HEK293 (cell line): ENCODE measurements at regions not wholly inside any gene's neighbourhood (a gene's known extent, or its start where the extent isn't known, plus 50 kb on each side); places are given as distances from the start of the nearest gene placed in this dataset.

Source experiments
- CTCF ChIA-PET: fragments of 350-600 bp; formaldehyde crosslinking; extraction: SDS; loops from one replicate; lab custom pipeline; 2021; ENCODE audit warnings: antibody characterized with exemption; lab: Yijun Ruan, JAX
- POLR2A ChIA-PET: fragments of 300-600 bp; formaldehyde crosslinking; extraction: SDS; loops from one replicate; lab custom pipeline; 2020; ENCODE audit warnings: antibody characterized with exemption, inconsistent platforms; lab: Yijun Ruan, JAX
- H3K27ac ChIP-seq: fragments of 200-500 bp; sonication (Bioruptor generic); 2 replicates; pipeline ENCODE4 v1.5.1; 2014; ENCODE audit warnings: low read depth, low read length, control low read depth, inconsistent platforms; ENCODE audit errors: extremely low read depth
- H3K36me3 ChIP-seq, 2 experiments: fragments of 200-500 bp in 1 of 2; sonication (Bioruptor generic) in 1 of 2; 1 replicate in 1 of 2; 2 replicates in 1 of 2; pipeline ENCODE4 v1.5.1; 2014 to 2017; ENCODE audit warnings: inconsistent platforms in 2 of 2, low read length in 2 of 2; ENCODE audit not compliant: control insufficient read depth in 2 of 2, insufficient read depth in 1 of 2
- H3K4me1 ChIP-seq: fragments of 200-500 bp; sonication (Bioruptor generic); 2 replicates; pipeline ENCODE4 v1.5.1; 2014; ENCODE audit warnings: mild to moderate bottlenecking, low read length, inconsistent platforms; ENCODE audit not compliant: control insufficient read depth, insufficient read depth
- H3K4me3 ChIP-seq: 2 replicates; pipeline ENCODE4 v1.5.1; 2011; ENCODE audit warnings: low read depth, mild to moderate bottlenecking, control low read depth, low read length, moderate library complexity
- H3K9me3 ChIP-seq: fragments of 200-500 bp; sonication (Bioruptor generic); 2 replicates; pipeline ENCODE4 v1.5.1; 2014; ENCODE audit warnings: low read depth, low read length, inconsistent platforms; ENCODE audit not compliant: control insufficient read depth, insufficient read depth
- GLI4 ChIP-seq: fragments of 450-650 bp; formaldehyde crosslinking; IDR thresholded peaks from 2 replicates; pipeline ENCODE4 v1.5.1; 2016; ENCODE audit warnings: missing biosample characterization, missing genetic modification characterization
- GLIS1 ChIP-seq: fragments of 450-650 bp; formaldehyde crosslinking; IDR thresholded peaks from 2 replicates; pipeline ENCODE4 v1.5.1; 2016; ENCODE audit warnings: missing biosample characterization, missing genetic modification characterization
- SP2 ChIP-seq: fragments of 450-650 bp; formaldehyde crosslinking; IDR thresholded peaks from 2 replicates; pipeline ENCODE4 v1.5.1; 2016; ENCODE audit warnings: missing biosample characterization, missing genetic modification characterization
- ZNF341 ChIP-seq: fragments of 450-650 bp; formaldehyde crosslinking; IDR thresholded peaks from 2 replicates; pipeline ENCODE4; 2016; ENCODE audit warnings: low read depth, missing biosample characterization, missing genetic modification characterization
- ZNF585B ChIP-seq: fragments of 450-650 bp; formaldehyde crosslinking; IDR thresholded peaks from 2 replicates; pipeline ENCODE4 v1.5.1; 2016; ENCODE audit warnings: missing biosample characterization, missing genetic modification characterization
- ZNF785 ChIP-seq: fragments of 450-650 bp; formaldehyde crosslinking; IDR thresholded peaks from 2 replicates; pipeline ENCODE4 v1.5.1; 2016; ENCODE audit warnings: missing biosample characterization, missing genetic modification characterization
- ZNF791 ChIP-seq: fragments of 450-650 bp; formaldehyde crosslinking; IDR thresholded peaks from 2 replicates; pipeline ENCODE4 v1.5.1; 2016; ENCODE audit warnings: missing biosample characterization, missing genetic modification characterization
- ZSCAN16 ChIP-seq: fragments of 450-650 bp; formaldehyde crosslinking; IDR thresholded peaks from 2 replicates; pipeline ENCODE4 v1.5.1; 2016; ENCODE audit warnings: missing biosample characterization, missing genetic modification characterization
- ZSCAN23 ChIP-seq: fragments of 450-650 bp; formaldehyde crosslinking; IDR thresholded peaks from 2 replicates; pipeline ENCODE4 v1.5.1; 2016; ENCODE audit warnings: missing biosample characterization, missing genetic modification characterization
- TF ChIP-seq, protein P1 (sequence below): fragments of 450-650 bp; formaldehyde crosslinking; IDR thresholded peaks from 2 replicates; pipeline ENCODE4 v1.5.1; 2016; ENCODE audit warnings: missing biosample characterization, missing genetic modification characterization
- TF ChIP-seq, protein P2 (sequence below): fragments of 450-650 bp; formaldehyde crosslinking; IDR thresholded peaks from 2 replicates; pipeline ENCODE4 v1.5.1; 2016; ENCODE audit warnings: missing biosample characterization, missing genetic modification characterization
- TF ChIP-seq, protein P3 (sequence below): fragments of 450-650 bp; formaldehyde crosslinking; IDR thresholded peaks from 2 replicates; pipeline ENCODE4 v1.5.1; 2016; ENCODE audit warnings: missing biosample characterization, missing genetic modification characterization
- TF ChIP-seq, protein P4 (sequence below): fragments of 450-650 bp; formaldehyde crosslinking; IDR thresholded peaks from 2 replicates; pipeline ENCODE4 v1.5.1; 2017; ENCODE audit warnings: missing biosample characterization, missing genetic modification characterization
- TF ChIP-seq, protein P5 (sequence below): fragments of 450-650 bp; formaldehyde crosslinking; IDR thresholded peaks from 2 replicates; pipeline ENCODE4 v1.5.1; 2016; ENCODE audit warnings: missing biosample characterization, missing genetic modification characterization
- TF ChIP-seq, protein P6 (sequence below): fragments of 450-650 bp; formaldehyde crosslinking; IDR thresholded peaks from 2 replicates; pipeline ENCODE4 v1.5.0; 2017; ENCODE audit warnings: missing biosample characterization, missing genetic modification characterization, borderline replicate concordance
- TF ChIP-seq, protein P7 (sequence below): fragments of 450-650 bp; formaldehyde crosslinking; IDR thresholded peaks from 2 replicates; pipeline ENCODE4 v1.5.1; 2016; ENCODE audit warnings: missing biosample characterization, missing genetic modification characterization, low read depth

DNA sequence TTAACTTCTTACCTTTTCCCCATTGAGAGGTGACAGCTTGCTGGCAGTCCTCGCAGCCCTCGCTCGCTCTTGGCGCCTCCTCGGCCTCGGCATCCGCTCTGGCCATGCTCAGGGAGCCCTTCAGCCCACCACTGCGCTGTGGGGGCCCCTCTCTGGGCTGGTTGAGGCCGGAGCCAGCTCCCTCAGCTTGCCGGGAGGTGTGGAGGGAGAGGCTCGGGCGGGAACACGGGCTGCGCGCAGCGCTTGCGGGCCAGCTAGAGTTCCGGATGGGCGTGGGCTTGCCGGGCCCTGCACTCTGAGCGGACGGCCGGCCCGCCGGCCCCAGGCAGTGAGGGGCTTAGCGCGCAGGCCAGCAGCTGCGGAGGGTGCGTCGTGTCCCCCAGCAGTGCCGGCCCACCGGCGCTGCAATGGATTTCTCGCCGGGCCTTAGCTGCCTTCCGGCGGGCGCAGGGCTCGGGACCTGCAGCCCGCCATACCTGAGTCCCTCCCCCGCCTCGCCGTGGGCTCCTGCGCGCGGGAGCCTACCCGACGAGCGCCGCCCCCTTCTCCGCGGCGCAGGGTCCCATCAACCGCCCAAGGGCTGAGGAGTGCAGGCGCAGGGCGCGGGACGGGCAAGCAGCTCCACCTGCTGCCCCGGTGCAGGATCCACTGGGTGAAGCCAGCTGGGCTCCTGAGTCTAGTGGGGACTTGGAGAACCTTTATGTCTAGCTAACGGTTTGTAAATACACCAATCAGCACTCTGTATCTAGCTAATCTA is 335.0 kb downstream of the CBLN2 start (continued):
- no peak for TF ChIP-seq GLI4 (tag by site-specific recombination)
- TF ChIP-seq, all 188 proteins: peak for 0

DNA sequence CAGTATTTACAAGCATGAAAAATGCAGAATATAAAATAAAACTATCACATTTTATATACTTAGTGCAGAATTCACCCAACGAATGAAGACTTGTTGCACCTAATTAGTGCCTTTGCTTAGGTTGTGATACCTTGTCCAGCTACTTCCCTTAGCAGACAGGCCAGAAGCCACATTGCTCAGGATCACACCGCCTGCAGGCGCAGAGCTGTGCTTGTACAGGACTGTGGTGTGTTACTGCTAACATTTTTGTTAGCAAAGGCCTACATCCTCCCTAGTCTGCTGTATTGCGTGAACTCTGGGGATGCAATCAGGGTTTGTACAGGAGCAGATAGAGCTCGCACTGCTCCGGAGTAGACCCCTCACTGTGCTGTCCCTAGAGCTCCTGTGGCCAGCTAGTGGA is 336.9 kb downstream of the CBLN2 start:
- ChIA-PET CTCF (interaction anchor here (0.5 kb wide), 1 partner anchor 326 kb away, joined by 3 read pairs; no protein-coding TSS in a partner anchor), POLR2A (no interaction called here)

More for the DNA sequence above, 336.9 kb downstream of the CBLN2 start:
- Histone ChIP-seq H3K36me3 (no peaks in the 10 kb centered on the region), H3K9me3 (no peaks in the 10 kb centered on the region), H3K4me1 (no peaks in the 10 kb centered on the region), H3K4me3 (no peak overlapping the region), H3K27ac (no peak overlapping the region)
- TF ChIP-seq ZSCAN23 (no peak), ZNF791 (no peak), GLIS1 (tag by site-specific recombination) (no peak), SP2 (tag by site-specific recombination) (no peak), ZNF585B (no peak), ZNF785 (tag by site-specific recombination) (no peak), ZSCAN16 (no peak), ZNF341 (tag by site-specific recombination) (no peak)
- TF ChIP-seq, protein P1, sequence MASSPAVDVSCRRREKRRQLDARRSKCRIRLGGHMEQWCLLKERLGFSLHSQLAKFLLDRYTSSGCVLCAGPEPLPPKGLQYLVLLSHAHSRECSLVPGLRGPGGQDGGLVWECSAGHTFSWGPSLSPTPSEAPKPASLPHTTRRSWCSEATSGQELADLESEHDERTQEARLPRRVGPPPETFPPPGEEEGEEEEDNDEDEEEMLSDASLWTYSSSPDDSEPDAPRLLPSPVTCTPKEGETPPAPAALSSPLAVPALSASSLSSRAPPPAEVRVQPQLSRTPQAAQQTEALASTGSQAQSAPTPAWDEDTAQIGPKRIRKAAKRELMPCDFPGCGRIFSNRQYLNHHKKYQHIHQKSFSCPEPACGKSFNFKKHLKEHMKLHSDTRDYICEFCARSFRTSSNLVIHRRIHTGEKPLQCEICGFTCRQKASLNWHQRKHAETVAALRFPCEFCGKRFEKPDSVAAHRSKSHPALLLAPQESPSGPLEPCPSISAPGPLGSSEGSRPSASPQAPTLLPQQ (tag by site-specific recombination): no peak
- TF ChIP-seq, protein P2, sequence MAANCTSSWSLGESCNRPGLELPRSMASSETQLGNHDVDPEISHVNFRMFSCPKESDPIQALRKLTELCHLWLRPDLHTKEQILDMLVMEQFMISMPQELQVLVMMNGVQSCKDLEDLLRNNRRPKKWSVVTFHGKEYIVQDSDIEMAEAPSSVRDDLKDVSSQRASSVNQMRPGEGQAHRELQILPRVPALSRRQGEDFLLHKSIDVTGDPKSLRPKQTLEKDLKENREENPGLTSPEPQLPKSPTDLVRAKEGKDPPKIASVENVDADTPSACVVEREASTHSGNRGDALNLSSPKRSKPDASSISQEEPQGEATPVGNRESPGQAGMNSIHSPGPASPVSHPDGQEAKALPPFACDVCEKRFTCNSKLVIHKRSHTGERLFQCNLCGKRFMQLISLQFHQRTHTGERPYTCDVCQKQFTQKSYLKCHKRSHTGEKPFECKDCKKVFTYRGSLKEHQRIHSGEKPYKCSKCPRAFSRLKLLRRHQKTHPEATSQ (tag by site-specific recombination): no peak
- TF ChIP-seq, protein P3, sequence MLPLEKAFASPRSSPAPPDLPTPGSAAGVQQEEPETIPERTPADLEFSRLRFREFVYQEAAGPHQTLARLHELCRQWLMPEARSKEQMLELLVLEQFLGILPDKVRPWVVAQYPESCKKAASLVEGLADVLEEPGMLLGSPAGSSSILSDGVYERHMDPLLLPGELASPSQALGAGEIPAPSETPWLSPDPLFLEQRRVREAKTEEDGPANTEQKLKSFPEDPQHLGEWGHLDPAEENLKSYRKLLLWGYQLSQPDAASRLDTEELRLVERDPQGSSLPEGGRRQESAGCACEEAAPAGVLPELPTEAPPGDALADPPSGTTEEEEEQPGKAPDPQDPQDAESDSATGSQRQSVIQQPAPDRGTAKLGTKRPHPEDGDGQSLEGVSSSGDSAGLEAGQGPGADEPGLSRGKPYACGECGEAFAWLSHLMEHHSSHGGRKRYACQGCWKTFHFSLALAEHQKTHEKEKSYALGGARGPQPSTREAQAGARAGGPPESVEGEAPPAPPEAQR (tag by site-specific recombination): no peak
- TF ChIP-seq, protein P4, sequence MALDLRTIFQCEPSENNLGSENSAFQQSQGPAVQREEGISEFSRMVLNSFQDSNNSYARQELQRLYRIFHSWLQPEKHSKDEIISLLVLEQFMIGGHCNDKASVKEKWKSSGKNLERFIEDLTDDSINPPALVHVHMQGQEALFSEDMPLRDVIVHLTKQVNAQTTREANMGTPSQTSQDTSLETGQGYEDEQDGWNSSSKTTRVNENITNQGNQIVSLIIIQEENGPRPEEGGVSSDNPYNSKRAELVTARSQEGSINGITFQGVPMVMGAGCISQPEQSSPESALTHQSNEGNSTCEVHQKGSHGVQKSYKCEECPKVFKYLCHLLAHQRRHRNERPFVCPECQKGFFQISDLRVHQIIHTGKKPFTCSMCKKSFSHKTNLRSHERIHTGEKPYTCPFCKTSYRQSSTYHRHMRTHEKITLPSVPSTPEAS: no peak
- TF ChIP-seq, protein P5, sequence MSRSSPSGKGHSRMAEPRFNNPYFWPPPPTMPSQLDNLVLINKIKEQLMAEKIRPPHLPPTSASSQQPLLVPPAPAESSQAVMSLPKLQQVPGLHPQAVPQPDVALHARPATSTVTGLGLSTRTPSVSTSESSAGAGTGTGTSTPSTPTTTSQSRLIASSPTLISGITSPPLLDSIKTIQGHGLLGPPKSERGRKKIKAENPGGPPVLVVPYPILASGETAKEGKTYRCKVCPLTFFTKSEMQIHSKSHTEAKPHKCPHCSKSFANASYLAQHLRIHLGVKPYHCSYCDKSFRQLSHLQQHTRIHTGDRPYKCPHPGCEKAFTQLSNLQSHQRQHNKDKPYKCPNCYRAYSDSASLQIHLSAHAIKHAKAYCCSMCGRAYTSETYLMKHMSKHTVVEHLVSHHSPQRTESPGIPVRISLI (tag by site-specific recombination): no peak
- TF ChIP-seq, protein P6, sequence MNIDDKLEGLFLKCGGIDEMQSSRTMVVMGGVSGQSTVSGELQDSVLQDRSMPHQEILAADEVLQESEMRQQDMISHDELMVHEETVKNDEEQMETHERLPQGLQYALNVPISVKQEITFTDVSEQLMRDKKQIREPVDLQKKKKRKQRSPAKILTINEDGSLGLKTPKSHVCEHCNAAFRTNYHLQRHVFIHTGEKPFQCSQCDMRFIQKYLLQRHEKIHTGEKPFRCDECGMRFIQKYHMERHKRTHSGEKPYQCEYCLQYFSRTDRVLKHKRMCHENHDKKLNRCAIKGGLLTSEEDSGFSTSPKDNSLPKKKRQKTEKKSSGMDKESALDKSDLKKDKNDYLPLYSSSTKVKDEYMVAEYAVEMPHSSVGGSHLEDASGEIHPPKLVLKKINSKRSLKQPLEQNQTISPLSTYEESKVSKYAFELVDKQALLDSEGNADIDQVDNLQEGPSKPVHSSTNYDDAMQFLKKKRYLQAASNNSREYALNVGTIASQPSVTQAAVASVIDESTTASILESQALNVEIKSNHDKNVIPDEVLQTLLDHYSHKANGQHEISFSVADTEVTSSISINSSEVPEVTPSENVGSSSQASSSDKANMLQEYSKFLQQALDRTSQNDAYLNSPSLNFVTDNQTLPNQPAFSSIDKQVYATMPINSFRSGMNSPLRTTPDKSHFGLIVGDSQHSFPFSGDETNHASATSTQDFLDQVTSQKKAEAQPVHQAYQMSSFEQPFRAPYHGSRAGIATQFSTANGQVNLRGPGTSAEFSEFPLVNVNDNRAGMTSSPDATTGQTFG (tag by site-specific recombination): no peak
- TF ChIP-seq, protein P7, sequence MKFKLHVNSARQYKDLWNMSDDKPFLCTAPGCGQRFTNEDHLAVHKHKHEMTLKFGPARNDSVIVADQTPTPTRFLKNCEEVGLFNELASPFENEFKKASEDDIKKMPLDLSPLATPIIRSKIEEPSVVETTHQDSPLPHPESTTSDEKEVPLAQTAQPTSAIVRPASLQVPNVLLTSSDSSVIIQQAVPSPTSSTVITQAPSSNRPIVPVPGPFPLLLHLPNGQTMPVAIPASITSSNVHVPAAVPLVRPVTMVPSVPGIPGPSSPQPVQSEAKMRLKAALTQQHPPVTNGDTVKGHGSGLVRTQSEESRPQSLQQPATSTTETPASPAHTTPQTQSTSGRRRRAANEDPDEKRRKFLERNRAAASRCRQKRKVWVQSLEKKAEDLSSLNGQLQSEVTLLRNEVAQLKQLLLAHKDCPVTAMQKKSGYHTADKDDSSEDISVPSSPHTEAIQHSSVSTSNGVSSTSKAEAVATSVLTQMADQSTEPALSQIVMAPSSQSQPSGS (tag by site-specific recombination): no peak
